H9 (cell line): ENCODE measurements at regions not wholly inside any gene's neighbourhood (a gene's known extent, or its start where the extent isn't known, plus 50 kb on each side); places are given as distances from the start of the nearest gene placed in this dataset.

ENCODE experiments used
- DNase-seq: peaks from one replicate; pipeline ENCODE4 v3.0.0-alpha.2; 2017
- H2AFZ ChIP-seq: one replicate; pipeline ENCODE4 v1.6.1; 2013; ENCODE audit warnings: mild to moderate bottlenecking, low read length, control low read depth, moderate library complexity
- H2AK5ac ChIP-seq: 2 replicates; pipeline ENCODE4 v1.6.1; 2013; ENCODE audit warnings: low read length, control low read depth, mixed read lengths; ENCODE audit not compliant: insufficient read length
- H2BK120ac ChIP-seq: one replicate; pipeline ENCODE4 v1.6.1; 2013; ENCODE audit warnings: low read depth, mild to moderate bottlenecking, low read length, control low read depth, inconsistent platforms; ENCODE audit not compliant: poor library complexity, severe bottlenecking
- H2BK12ac ChIP-seq: 2 replicates; pipeline ENCODE4 v1.6.1; 2013; ENCODE audit warnings: low read length, control low read depth, mixed read lengths, low read depth; ENCODE audit not compliant: insufficient read length
- H2BK15ac ChIP-seq: 2 replicates; pipeline ENCODE4 v1.6.1; 2013; ENCODE audit warnings: low read depth, low read length, control low read depth
- H2BK20ac ChIP-seq: one replicate; pipeline ENCODE4 v1.6.1; 2013; ENCODE audit warnings: low read depth, mild to moderate bottlenecking, low read length, control low read depth, inconsistent platforms; ENCODE audit not compliant: poor library complexity, severe bottlenecking
- H2BK5ac ChIP-seq: 2 replicates; pipeline ENCODE4 v1.6.1; 2013; ENCODE audit warnings: low read length, control low read depth, mixed read lengths; ENCODE audit not compliant: insufficient read length
- H3K14ac ChIP-seq: 2 replicates; pipeline ENCODE4 v1.6.1; 2013; ENCODE audit warnings: low read length, control low read depth; ENCODE audit not compliant: insufficient read depth
- H3K18ac ChIP-seq: 2 replicates; pipeline ENCODE4 v1.6.1; 2013; ENCODE audit warnings: low read depth, mild to moderate bottlenecking, mixed read lengths, low read length, control low read depth; ENCODE audit not compliant: insufficient read length
- H3K23ac ChIP-seq: 2 replicates; pipeline ENCODE4 v1.6.1; 2013; ENCODE audit warnings: low read length, control low read depth, mixed read lengths, low read depth; ENCODE audit not compliant: insufficient read length
- H3K23me2 ChIP-seq: 2 replicates; pipeline ENCODE4 v1.6.1; 2013; ENCODE audit warnings: low read depth, mild to moderate bottlenecking, mixed read lengths, low read length, control low read depth; ENCODE audit not compliant: insufficient read length, poor library complexity, severe bottlenecking
- H3K27ac ChIP-seq: 2 replicates; pipeline ENCODE4 v1.5.1; 2013; ENCODE audit warnings: low read length, control low read depth, mixed read lengths, low read depth; ENCODE audit not compliant: insufficient read length
- H3K27me3 ChIP-seq: 2 replicates; pipeline ENCODE4 v1.6.1; 2013; ENCODE audit warnings: low read length, control low read depth, inconsistent platforms; ENCODE audit not compliant: insufficient read depth
- H3K4ac ChIP-seq: 2 replicates; pipeline ENCODE4 v1.6.1; 2013; ENCODE audit warnings: low read depth, mild to moderate bottlenecking, control low read depth, inconsistent platforms, low read length, moderate library complexity
- H3K4me1 ChIP-seq: 2 replicates; pipeline ENCODE4 v1.6.1; 2013; ENCODE audit warnings: low read length, control low read depth, inconsistent platforms; ENCODE audit not compliant: insufficient read depth
- H3K4me2 ChIP-seq: 2 replicates; pipeline ENCODE4 v1.6.1; 2013; ENCODE audit warnings: low read length, control low read depth, mixed read lengths; ENCODE audit not compliant: insufficient read length, insufficient read depth
- H3K56ac ChIP-seq: 2 replicates; pipeline ENCODE4 v1.6.1; 2013; ENCODE audit warnings: low read depth, mild to moderate bottlenecking, mixed read lengths, low read length, control low read depth; ENCODE audit not compliant: insufficient read length
- H3K79me1 ChIP-seq: 2 replicates; pipeline ENCODE4 v1.6.1; 2013; ENCODE audit warnings: low read depth, mild to moderate bottlenecking, moderate library complexity, low read length, control low read depth, inconsistent platforms; ENCODE audit not compliant: insufficient read depth, poor library complexity, severe bottlenecking
- H3K79me2 ChIP-seq: 2 replicates; pipeline ENCODE4 v1.6.1; 2013; ENCODE audit warnings: low read length, control low read depth, inconsistent platforms; ENCODE audit not compliant: insufficient read depth
- H3K9ac ChIP-seq: 2 replicates; pipeline ENCODE4 v1.6.1; 2013; ENCODE audit warnings: low read length, control low read depth, mixed read lengths; ENCODE audit not compliant: insufficient read length; ENCODE audit errors: extremely low read depth
- H3K9me3 ChIP-seq: one replicate; pipeline ENCODE4 v1.6.1; 2013; ENCODE audit warnings: low read depth, low read length, inconsistent platforms; ENCODE audit not compliant: control insufficient read depth
- H3T11ph ChIP-seq: one replicate; pipeline ENCODE4 v1.6.1; 2013; ENCODE audit warnings: mild to moderate bottlenecking, low read length, control low read depth, inconsistent platforms
- H4K20me1 ChIP-seq: one replicate; pipeline ENCODE4 v1.6.1; 2013; ENCODE audit not compliant: control insufficient read depth, insufficient read length, insufficient read depth
- H4K5ac ChIP-seq: 2 replicates; pipeline ENCODE4 v1.6.1; 2013; ENCODE audit warnings: low read depth, mild to moderate bottlenecking, mixed read lengths, low read length, control low read depth; ENCODE audit not compliant: insufficient read length
- H4K8ac ChIP-seq: replicated peaks from 2 replicates; pipeline ENCODE4 v1.6.1; 2013; ENCODE audit warnings: low read length, control low read depth, mixed read lengths, low read depth; ENCODE audit not compliant: insufficient read length
- H4K91ac ChIP-seq: 2 replicates; pipeline ENCODE4 v1.6.1; 2013; ENCODE audit warnings: low read depth, mild to moderate bottlenecking, moderate library complexity, mixed read lengths, low read length, control low read depth; ENCODE audit not compliant: insufficient read length
- H3K27ac Mint-ChIP-seq, 3 experiments: 2 replicates in 2 of 3; 3 replicates in 1 of 3; pipeline ENCODE4 v1.8.0; 2020 to 2021; ENCODE audit warnings: mixed read lengths in 3 of 3, mild to moderate bottlenecking in 1 of 3, moderate library complexity in 1 of 3
- H3K27me3 Mint-ChIP-seq: 2 replicates; pipeline ENCODE4 v1.8.0; 2021; ENCODE audit warnings: low read depth, mild to moderate bottlenecking, moderate library complexity, mixed read lengths
- H3K36me3 Mint-ChIP-seq, 3 experiments: 2 replicates in 2 of 3; 3 replicates in 1 of 3; pipeline ENCODE4 v1.8.0; 2020 to 2021; ENCODE audit warnings: low read depth in 3 of 3, mixed read lengths in 3 of 3; ENCODE audit not compliant: insufficient read depth in 1 of 3
- H3K4me1 Mint-ChIP-seq, 2 experiments: 2 replicates each; pipeline ENCODE4 v1.8.0; 2020; ENCODE audit warnings: mixed read lengths in 2 of 2
- H3K4me3 Mint-ChIP-seq, 2 experiments: 2 replicates in 1 of 2; 3 replicates in 1 of 2; pipeline ENCODE4 v1.8.0; 2020 to 2021; ENCODE audit warnings: mild to moderate bottlenecking in 2 of 2, mixed read lengths in 2 of 2, moderate library complexity in 1 of 2
- H3K9me3 Mint-ChIP-seq, 2 experiments: 2 replicates in 1 of 2; 3 replicates in 1 of 2; pipeline ENCODE4 v1.8.0; 2020; ENCODE audit warnings: mild to moderate bottlenecking in 2 of 2, mixed read lengths in 2 of 2, moderate library complexity in 1 of 2
- CTCF ChIP-seq: fragments of 200-600 bp; sonication (generic); conservative IDR thresholded peaks from 3 replicates; pipeline ENCODE4 v1.8.0; 2021; ENCODE audit warnings: antibody characterized with exemption, mild to moderate bottlenecking
- WGBS: extraction: QIAGEN DNeasy Blood & Tissue Kit; methylation state at CpG from one replicate; pipeline ENCODE4 v1.1.7; 2013; ENCODE audit warnings: missing lambda C conversion rate, low lambda C conversion rate, mixed read lengths; ENCODE audit not compliant: insufficient read length; ENCODE audit errors: extremely low coverage; 5-methylcytosine and 5-hydroxymethylcytosine counted together

- Histone ChIP-seq H3K9me3 (no peaks in the 10 kb centered on the region), H3K4me1 (no peaks in the 10 kb centered on the region), H4K20me1 (no peaks in the 10 kb centered on the region), H2BK12ac (no peak overlapping the region), H3K27ac (no peak overlapping the region), H2BK120ac (no peak overlapping the region), H2AFZ (no peak overlapping the region), H3K23me2 (no peaks in the 10 kb centered on the region), H4K91ac (no peak overlapping the region), H3K14ac (no peak overlapping the region), H2BK20ac (no peak overlapping the region), H3T11ph (no peak overlapping the region), H4K5ac (no peak overlapping the region), H2AK5ac (no peak overlapping the region), H3K18ac (no peak overlapping the region), H4K8ac (no peak overlapping the region), H2BK5ac (no peak overlapping the region), H3K4me2 (no peak overlapping the region), H3K27me3 (no peaks in the 10 kb centered on the region), H3K23ac (no peak overlapping the region), H3K9ac (no peak overlapping the region), H3K4ac (no peak overlapping the region), H3K79me2 (no peaks in the 10 kb centered on the region), H3K79me1 (no peaks in the 10 kb centered on the region), H2BK15ac (no peak overlapping the region), H3K56ac (no peak overlapping the region)
- no peak for TF ChIP-seq CTCF
- Mint-ChIP-seq H3K4me1 (no peaks in the 10 kb centered on the region), H3K27ac (no peak overlapping the region), H3K9me3 (peaks cover 0 to 3% of the 10 kb centered on the region in 2 experiments; a peak in 1 of 5 replicates), H3K4me3 (no peak overlapping the region), H3K27me3 (no peaks in the 10 kb centered on the region), H3K36me3 (no peaks in the 10 kb centered on the region)
- DNase-seq = no peak
- WGBS = no CpG with 5 or more reads among the region's 1 CpG
Measured at GRCh38 chr4:131309628-131310027, 1839.5 kb upstream of the PCDH10 start.
